ENCODE measurements at regions not wholly inside any gene's neighbourhood (a gene's known extent, or its start where the extent isn't known, plus 50 kb on each side); places are given as distances from the start of the nearest gene placed in this dataset.

DNA sequence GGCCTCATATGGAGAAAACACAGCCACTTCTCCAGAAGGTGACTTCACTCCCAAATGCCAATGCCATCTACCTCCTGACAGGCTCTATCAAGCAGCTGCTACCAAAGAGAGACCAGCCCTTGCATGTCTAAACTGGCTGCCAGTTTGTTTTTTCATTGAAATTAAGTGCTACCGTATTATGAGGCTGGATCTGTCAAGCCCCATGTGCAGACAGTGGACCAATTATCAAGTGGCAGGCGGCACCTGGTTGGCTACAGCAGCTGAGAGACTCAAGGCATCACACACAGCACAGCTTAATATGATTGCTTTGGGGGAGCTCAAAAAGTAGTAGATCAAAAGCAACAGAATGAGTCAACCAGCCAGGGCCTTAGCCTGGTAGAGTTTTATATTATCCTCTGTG, 1293.0 kb upstream of the TENM4 start:
- Histone ChIP-seq H3K4me3 (ENCODE audit: low read depth, low read length) (no peak overlapping the region), H3K36me3 (ENCODE audit: control insufficient read depth, insufficient read depth, low read length) (no peaks in the 10 kb centered on the region), H3K27me3 (ENCODE audit: control insufficient read depth, insufficient read depth, low read length) (no peaks in the 10 kb centered on the region)
- TF ChIP-seq CTCF (IDR thresholded peaks at IDR 0.05; ENCODE audit: insufficient read depth, low read length, poor library complexity, severe bottlenecking), result no peak
- DNase-seq (ENCODE audit: low read depth), result no peak

GRCh38 chr11:80733361-80733760, 1292.5 kb upstream of the TENM4 start:
- H3K27me3 ChIP-seq (ENCODE audit: control insufficient read depth, insufficient read depth, low read length), result no peaks in the 10 kb centered on the region
- no peak for TF ChIP-seq CTCF (IDR thresholded peaks at IDR 0.05; ENCODE audit: insufficient read depth, low read length, poor library complexity, severe bottlenecking)
- H3K36me3 ChIP-seq (ENCODE audit: control insufficient read depth, insufficient read depth, low read length), result no peaks in the 10 kb centered on the region
- no peak for DNase-seq (ENCODE audit: low read depth)
- H3K4me3 ChIP-seq (ENCODE audit: low read depth, low read length), result no peak overlapping the region

DNA sequence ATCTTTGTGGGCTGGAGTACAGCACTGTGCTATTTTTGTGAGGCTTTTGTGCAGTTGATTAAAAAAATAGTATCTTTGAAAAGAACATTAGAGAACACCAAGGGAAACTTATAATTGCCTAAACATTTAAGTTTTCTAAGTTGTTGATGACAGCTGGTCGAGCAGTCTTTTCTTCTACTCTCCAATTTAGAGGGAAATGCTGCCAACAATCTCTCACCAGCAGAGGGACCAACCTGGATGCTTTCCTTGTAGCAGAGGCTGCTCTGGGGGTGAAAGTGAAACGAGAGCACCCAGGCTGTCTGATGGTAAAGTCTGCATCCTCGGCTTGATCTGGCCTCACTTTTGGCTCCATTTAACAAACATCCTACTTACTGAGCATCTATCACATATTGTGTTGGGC, 1286.5 kb upstream of the TENM4 start:
- Histone ChIP-seq H3K36me3 (ENCODE audit: control insufficient read depth, insufficient read depth, low read length) (no peaks in the 10 kb centered on the region), H3K4me3 (ENCODE audit: low read depth, low read length) (no peak overlapping the region), H3K27me3 (ENCODE audit: control insufficient read depth, insufficient read depth, low read length) (no peaks in the 10 kb centered on the region)
- peak; percentile 47 for TF ChIP-seq CTCF (IDR thresholded peaks at IDR 0.05; ENCODE audit: insufficient read depth, low read length, poor library complexity, severe bottlenecking)
- no peak for DNase-seq (ENCODE audit: low read depth)

GRCh38 chr11:80726236-80726635, 1285.4 kb upstream of the TENM4 start:
- no peak for DNase-seq (ENCODE audit: low read depth)
- no peaks in the 10 kb centered on the region for H3K36me3 ChIP-seq (ENCODE audit: control insufficient read depth, insufficient read depth, low read length)
- no peak for TF ChIP-seq CTCF (IDR thresholded peaks at IDR 0.05; ENCODE audit: insufficient read depth, low read length, poor library complexity, severe bottlenecking)

DNA sequence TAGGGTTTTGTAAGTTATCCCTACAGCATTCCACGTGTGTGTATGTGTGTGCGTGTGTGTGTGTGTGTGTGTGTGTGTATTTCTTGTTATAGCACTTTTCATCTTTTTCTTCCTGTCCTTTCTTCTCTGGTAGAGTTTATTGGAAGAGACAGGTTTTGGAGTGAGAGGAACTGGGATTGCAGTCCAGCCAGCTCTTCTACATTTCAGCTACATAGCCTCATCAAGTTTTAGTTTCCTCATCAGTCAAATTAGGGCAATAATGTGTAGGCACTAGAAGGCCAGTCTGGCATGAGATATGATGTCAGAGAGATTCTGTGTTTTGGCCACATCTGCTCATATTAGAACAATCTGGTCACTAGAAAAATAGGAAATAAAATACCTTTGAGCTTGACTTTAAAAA, 1283.5 kb upstream of the TENM4 start:
- TF ChIP-seq CTCF (IDR thresholded peaks at IDR 0.05; ENCODE audit: insufficient read depth, low read length, poor library complexity, severe bottlenecking), result no peak
- no peak for DNase-seq (ENCODE audit: low read depth)
- Histone ChIP-seq H3K4me3 (ENCODE audit: low read depth, low read length) (no peak overlapping the region), H3K36me3 (ENCODE audit: control insufficient read depth, insufficient read depth, low read length) (no peaks in the 10 kb centered on the region), H3K27me3 (ENCODE audit: control insufficient read depth, insufficient read depth, low read length) (no peaks in the 10 kb centered on the region)

More at GRCh38 chr11:80726236-80726635, 1285.4 kb upstream of the TENM4 start:
- Histone ChIP-seq H3K4me3 (ENCODE audit: low read depth, low read length) (no peak overlapping the region), H3K27me3 (ENCODE audit: control insufficient read depth, insufficient read depth, low read length) (no peaks in the 10 kb centered on the region)

DNA sequence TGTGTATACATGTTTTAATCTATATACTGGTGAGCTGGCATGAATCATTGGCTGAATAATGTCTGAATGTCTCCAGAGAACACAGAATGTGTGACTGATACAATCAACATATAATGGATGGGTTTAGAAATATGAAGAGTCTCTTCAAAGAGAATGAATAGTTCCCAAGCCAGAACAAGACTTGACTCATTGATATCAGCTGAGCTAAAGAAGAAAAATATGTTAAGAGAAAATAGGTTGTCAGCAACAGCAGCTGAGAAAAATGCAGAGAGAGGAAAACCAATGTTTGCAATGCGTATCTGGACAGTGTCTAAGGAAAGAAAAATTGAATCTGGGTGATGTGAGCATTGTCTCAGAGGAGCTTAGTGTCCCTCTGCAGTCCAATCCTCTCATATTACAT, 1281.8 kb upstream of the TENM4 start:
- H3K27me3 ChIP-seq (ENCODE audit: control insufficient read depth, insufficient read depth, low read length), result no peaks in the 10 kb centered on the region
- no peak for TF ChIP-seq CTCF (IDR thresholded peaks at IDR 0.05; ENCODE audit: insufficient read depth, low read length, poor library complexity, severe bottlenecking)

More for the DNA sequence above, 1281.8 kb upstream of the TENM4 start:
- no peaks in the 10 kb centered on the region for H3K36me3 ChIP-seq (ENCODE audit: control insufficient read depth, insufficient read depth, low read length)
- no peak for DNase-seq (ENCODE audit: low read depth)
- H3K4me3 ChIP-seq (ENCODE audit: low read depth, low read length), result no peak overlapping the region
